HUDEP-2 (cell line): ENCODE measurements at regions not wholly inside any gene's neighbourhood (a gene's known extent, or its start where the extent isn't known, plus 50 kb on each side); places are given as distances from the start of the nearest gene placed in this dataset.

ENCODE experiments used
- DNase-seq, 76 experiments: peaks; one replicate each; lab custom pipeline; 2025; ENCODE audit not compliant: unreplicated experiment in 76 of 76; lab: John Stamatoyannopoulos, UW

- DNase-seq: no peak
Measured at GRCh38 chr5:174423558-174423957, 300.8 kb upstream of the MSX2 start.

GRCh38 chr5:174424219-174425053 lies 299.9 kb upstream of the MSX2 start:
- DNase-seq: no peak

DNA sequence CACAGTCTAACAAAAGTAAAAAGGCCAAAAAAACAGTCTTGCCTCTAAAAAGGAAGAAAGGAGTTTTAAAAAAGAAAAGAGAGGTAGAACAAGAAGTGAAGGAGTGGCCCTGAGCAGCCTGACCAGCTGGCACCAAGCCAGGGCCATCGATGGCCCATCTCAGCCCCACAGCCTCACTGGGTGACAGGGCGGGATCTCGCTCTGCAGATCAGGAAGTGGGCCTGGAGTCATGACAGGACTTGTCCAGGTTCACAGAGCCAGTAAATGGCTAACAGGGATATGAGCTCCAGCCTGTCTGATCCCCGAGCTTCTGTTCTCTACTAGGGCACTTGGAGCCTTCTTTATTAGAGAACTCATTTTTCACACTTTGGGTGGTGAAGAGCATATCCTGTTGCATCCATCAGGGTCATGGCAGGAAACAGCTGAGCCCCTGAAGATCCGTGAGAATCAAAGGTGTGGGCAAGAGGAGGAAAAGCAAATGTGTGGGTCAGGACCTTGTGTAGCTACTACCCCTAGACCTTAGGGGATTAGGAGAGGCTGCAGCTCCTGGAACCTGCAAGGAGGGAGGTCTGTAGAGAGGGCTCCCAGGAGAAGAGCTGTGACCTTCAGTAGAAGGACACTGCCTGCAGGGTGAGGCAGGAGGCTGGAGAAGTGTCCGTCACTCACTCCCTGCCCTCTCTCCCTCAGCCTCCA lies 299.0 kb upstream of the MSX2 start:
- DNase-seq: no peak

GRCh38 chr5:174425964-174426290 lies 298.5 kb upstream of the MSX2 start:
- DNase-seq: no peak

DNA sequence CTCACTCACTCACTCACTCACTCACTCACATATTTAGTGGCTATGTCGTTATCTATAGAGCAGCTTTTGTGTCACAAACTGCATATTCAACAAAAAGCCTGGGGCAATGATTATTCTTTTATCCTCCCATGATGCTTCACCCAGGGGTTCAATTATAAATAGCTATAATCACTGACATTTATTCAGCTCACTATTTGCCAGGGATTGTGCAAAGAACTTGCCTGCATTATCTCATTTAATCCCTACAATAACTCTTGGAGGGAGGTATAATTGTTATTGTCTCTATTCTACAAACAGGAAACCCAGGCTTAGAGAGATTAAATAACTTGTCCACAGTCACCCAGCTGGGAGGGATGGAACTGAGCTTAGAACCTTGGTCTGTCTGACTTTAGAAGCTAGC lies 298.0 kb upstream of the MSX2 start:
- DNase-seq: no peak

- no peak for DNase-seq
Measured at GRCh38 chr5:174426851-174427250, 297.5 kb upstream of the MSX2 start.

GRCh38 chr5:174427304-174427703 lies 297.1 kb upstream of the MSX2 start:
- DNase-seq: no peak

DNA sequence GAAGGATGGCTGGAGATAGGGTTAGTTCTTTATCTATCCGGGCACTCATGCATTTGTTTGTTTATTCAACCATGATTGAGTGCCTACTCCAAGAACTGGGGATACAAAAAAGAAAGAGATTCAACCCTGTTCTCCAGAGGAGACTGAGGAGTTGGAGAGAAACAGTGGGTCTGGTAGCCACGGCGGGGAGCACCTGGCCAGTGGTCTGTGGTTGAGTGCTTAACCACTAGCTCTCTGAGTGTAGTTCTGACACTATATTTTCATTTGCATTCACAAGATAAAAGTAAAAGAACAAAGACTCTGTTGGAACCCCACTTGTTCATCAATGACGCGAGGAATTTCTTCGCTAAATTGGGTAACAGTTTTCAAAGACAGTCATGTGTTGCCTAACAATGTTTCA lies 295.5 kb upstream of the MSX2 start:
- DNase-seq: no peak

GRCh38 chr5:174430940-174431339 lies 293.4 kb upstream of the MSX2 start:
- no peak for DNase-seq

GRCh38 chr5:174431504-174431903 lies 292.9 kb upstream of the MSX2 start:
- no peak for DNase-seq

DNA sequence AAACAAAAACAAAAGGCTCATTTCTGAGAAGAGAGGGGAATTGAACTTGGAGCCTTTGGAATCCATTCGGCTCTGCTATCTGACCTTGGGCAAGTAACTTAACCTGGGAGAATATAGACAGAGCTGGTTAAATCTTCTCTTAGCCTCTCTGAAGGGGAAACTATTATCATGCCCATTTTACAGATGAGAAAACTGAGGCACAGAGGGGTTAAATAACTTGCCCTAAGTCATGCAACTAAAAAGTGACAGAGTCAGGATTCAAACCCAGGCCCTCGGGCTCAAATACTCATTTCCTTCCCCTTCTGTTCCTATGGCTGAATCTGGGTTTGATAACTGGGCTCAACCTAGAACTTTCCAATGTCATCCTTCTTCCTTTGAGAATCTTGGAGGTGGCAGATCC lies 291.3 kb upstream of the MSX2 start:
- no peak for DNase-seq

DNA sequence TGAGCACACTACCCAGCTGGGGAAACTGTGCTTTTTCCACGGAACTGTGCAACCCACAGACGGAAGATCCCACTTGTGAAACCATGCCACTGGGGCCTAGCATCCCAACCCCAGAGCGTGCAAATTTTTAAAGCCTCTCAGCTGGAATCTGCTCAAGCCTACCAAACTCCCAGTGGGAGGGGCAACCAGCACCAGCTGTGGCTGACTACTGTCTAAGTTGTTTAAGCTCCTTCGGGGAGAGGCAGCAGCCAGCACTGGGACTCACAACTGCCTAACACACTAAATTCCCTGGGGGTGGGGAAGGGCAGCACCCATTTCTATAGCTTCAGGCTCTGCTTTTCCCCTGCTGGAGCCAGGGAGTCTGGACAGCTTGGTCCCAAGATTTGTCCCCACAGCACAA lies 287.6 kb upstream of the MSX2 start:
- no peak for DNase-seq

DNA sequence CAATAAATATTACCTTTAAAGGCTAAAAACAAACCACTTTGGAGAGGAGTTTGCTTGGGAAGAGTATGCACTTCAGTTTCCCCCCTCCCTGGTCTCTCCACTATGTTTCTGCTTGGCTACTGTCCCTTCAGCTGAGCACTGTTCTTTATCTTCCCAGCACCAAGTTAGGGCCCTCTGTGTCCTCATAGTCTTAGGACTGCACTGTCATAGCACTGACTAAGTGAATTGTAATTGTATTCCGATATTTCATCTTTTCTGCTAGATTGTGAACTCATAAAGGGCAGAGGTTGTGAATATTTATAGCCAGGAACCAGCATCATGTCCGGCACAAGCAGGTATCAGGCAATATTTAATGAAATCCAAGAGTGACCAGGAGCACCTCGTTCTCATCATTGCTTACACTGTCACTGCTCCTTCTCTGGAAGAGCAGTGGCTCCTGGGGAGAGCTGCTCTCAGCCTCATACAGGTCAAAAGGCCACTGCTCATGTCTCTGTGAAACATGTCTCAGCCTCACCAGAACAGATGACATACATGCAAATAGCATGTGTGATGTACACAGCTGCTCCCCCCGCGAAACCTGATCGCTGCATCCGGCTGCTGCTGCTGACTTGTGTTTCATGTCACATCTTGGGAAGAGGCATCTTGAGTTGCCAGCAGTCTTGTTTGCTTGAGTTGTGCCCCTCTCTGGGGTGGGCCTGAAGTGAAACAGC lies 279.7 kb upstream of the MSX2 start:
- no peak for DNase-seq

GRCh38 chr5:174446446-174446845 lies 277.9 kb upstream of the MSX2 start:
- no peak for DNase-seq

DNA sequence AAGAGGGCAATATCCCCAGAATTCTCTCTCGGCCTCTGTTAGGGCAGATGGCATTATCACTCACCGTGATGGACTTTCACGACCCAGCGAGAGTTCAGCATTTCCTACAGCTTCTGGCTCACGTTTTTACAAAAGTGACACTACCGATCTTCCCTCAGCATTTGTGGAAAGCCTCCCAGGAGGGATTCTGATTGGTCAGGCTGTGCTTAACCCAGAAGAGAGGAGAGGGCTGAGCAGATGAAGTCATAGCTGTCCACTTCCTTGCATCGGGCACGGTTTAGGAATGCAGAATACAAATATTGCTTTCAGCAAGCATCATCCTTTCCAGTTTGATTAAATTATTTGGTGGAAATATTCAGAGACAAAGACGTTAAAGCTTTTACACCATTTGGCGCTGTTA lies 277.4 kb upstream of the MSX2 start:
- DNase-seq: no peak

GRCh38 chr5:174448041-174448440 lies 276.3 kb upstream of the MSX2 start:
- DNase-seq: no peak

DNA sequence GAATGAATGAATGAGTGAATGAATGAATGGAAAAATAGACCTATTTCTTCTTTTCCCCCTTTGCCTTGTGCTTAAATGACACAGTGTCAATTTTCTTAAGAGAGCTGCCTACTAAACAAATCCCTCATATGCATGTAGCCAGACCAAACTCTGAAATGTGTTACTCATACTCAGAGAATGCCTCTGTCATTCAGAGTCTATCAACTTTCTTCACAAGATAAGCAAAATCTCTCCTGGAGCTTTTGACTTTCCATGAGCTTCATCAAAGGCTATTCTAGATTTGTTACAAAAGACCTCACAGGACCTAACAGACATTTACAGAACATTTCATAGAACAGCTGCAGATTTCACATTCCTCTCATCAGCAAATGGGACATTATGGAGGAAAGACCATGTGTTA lies 275.7 kb upstream of the MSX2 start:
- no peak for DNase-seq

DNA sequence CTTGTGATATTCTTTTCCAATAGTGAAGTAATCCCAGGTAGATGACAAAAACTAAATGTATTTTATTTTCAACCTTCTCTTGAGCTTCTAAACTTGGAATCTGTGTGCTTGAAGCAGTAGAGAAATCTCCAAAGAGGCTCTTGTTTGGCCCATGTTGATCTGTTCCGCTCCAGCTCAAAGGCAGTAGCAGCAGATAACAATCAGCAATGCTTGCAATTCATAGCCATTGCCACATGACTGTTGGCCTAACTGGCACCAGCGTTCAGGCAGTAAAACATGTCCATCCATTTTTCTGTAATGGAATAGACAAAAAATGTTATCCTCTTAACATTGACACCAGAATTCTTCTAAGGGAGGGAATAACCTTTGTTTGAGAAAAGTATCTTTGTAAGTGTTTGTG lies 270.7 kb upstream of the MSX2 start:
- DNase-seq: no peak

DNA sequence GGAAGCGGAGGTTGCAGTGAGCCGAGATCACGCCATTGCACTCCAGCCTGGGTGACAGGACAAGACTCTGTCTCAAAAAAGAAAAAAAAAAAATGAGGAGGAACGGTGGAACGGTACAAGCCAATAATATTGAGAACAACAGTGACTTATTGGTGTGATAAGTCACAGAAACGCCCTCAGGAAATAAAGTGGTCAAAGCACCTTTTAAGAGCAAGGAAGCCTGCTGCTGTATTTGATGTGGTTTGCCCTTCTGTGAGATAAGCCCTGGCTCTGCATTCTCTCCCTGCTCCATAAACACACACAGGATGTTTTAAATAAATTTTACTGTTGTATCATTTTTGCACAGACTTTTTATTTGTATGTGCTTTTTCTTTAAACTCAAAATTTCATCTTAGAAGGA lies 269.9 kb upstream of the MSX2 start:
- DNase-seq: no peak

GRCh38 chr5:174454890-174455289 lies 269.5 kb upstream of the MSX2 start:
- no peak for DNase-seq

DNA sequence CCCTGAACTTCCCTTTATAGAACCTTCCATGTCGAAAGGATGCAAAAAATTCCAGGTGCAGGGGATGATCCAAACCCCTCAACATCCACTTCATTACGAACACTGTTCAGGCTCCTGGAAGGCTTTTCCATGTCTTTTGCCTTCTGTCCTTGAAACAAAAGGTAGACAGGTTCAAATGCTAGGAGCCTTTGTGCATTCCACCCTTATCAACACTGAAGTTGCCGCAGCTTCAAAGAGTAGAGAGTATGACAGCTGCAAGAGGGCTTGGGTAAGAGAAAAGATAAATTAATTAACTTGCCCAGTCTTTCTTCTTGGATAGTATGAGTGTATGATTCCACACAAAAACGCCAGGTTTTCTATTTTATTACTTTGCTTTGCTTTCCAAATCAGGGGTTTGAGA lies 269.1 kb upstream of the MSX2 start:
- DNase-seq: no peak

GRCh38 chr5:174457141-174457678 lies 267.2 kb upstream of the MSX2 start:
- no peak for DNase-seq
